ENCODE measurements at regions not wholly inside any gene's neighbourhood (a gene's known extent, or its start where the extent isn't known, plus 50 kb on each side); places are given as distances from the start of the nearest gene placed in this dataset.

GRCh38 chr9:129511285-129511900, 109.5 kb downstream of the C9orf50 start:
- TF ChIP-seq CTCF (IDR thresholded peaks at IDR 0.05) (no peak), POLR2A (IDR thresholded peaks at IDR 0.05) (no peak)

Data from heart left ventricle (tissue), 13 donors.